Suprapubic skin (tissue), 3 donors: ENCODE measurements at regions not wholly inside any gene's neighbourhood (a gene's known extent, or its start where the extent isn't known, plus 50 kb on each side); places are given as distances from the start of the nearest gene placed in this dataset.
A peak's percentile ranks its signal among the peaks of the same experiment; 100 is the strongest.

Experiments
- POLR2AphosphoS5 ChIP-seq, 3 donors: sonication (generic); formaldehyde crosslinking; IDR thresholded peaks; one replicate each; pipeline ENCODE4 v1.6.1; 2017; ENCODE audit warnings: antibody characterized with exemption in 3 of 3
- TF ChIP-seq, protein P1 (sequence below), 2 donors: fragments of 200-600 bp in 1 of 2; fragments of 450-650 bp in 1 of 2; sonication (generic) in 1 of 2; IDR thresholded peaks; one replicate each; pipeline ENCODE4 v1.5.1; 2016 to 2019; ENCODE audit warnings: antibody characterized with exemption in 2 of 2, mild to moderate bottlenecking in 1 of 2, moderate library complexity in 1 of 2

DNA sequence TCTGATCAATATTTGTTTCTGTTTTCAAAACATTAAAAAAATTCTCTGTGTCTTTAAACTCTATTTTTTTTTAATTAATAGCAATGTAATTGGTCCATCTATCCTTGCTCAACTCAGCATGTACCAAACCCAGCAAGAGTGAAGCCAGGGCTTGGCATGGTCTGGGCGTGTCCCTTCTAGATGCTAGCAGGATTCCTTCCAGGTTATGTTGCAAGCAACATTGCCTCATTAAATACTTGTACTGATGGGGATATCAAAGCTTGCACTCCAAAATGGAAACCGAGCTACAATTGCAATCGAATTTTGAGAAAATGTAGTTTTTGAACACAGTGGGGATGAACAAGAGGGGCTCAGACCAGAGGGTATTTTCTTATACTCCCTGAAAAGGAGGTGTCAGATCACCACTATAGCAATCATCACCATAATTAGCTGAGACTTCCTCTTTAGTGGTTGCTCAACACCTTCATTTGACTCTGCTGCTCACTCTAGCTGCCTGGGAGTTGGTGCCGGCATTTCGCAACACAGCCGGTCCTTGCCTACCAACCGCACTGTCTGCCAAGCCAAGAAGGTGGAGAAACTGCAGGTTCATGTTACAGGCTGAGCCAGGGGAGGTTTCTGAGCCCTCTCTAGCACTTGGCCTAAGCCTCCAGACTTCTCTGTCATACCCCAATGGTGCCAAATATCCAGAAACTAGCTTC lies 67.8 kb upstream of the RALGAPA2 start:
- TF ChIP-seq, protein P1, sequence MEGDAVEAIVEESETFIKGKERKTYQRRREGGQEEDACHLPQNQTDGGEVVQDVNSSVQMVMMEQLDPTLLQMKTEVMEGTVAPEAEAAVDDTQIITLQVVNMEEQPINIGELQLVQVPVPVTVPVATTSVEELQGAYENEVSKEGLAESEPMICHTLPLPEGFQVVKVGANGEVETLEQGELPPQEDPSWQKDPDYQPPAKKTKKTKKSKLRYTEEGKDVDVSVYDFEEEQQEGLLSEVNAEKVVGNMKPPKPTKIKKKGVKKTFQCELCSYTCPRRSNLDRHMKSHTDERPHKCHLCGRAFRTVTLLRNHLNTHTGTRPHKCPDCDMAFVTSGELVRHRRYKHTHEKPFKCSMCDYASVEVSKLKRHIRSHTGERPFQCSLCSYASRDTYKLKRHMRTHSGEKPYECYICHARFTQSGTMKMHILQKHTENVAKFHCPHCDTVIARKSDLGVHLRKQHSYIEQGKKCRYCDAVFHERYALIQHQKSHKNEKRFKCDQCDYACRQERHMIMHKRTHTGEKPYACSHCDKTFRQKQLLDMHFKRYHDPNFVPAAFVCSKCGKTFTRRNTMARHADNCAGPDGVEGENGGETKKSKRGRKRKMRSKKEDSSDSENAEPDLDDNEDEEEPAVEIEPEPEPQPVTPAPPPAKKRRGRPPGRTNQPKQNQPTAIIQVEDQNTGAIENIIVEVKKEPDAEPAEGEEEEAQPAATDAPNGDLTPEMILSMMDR (IDR thresholded peaks at IDR 0.05) = no peak
- peak in 2 of 3 donors; percentile 29 to 47 for TF ChIP-seq POLR2AphosphoS5 (IDR thresholded peaks at IDR 0.05)
